Sigmoid colon (tissue), 4 donors: ENCODE measurements at regions not wholly inside any gene's neighbourhood (a gene's known extent, or its start where the extent isn't known, plus 50 kb on each side); places are given as distances from the start of the nearest gene placed in this dataset.

ENCODE experiments used
- EP300 ChIP-seq, 4 donors: sonication (generic); formaldehyde crosslinking; IDR thresholded peaks; one replicate each; pipeline ENCODE4 v1.6.1; 2017; ENCODE audit warnings: antibody characterized with exemption in 4 of 4
- POLR2A ChIP-seq, 2 donors: fragments of 450-650 bp; IDR thresholded peaks; one replicate each; pipeline ENCODE4 v1.6.1; 2016; ENCODE audit warnings: antibody characterized with exemption in 2 of 2, mild to moderate bottlenecking in 2 of 2, moderate library complexity in 2 of 2
- POLR2AphosphoS5 ChIP-seq, 4 donors: sonication (generic); formaldehyde crosslinking; IDR thresholded peaks; one replicate each; pipeline ENCODE4 v1.6.1; 2017; ENCODE audit warnings: antibody characterized with exemption in 4 of 4
- TF ChIP-seq, protein P1 (sequence below), 4 experiments: fragments of 450-650 bp in 3 of 4; fragments of 200-600 bp in 1 of 4; IDR thresholded peaks; one replicate each; pipeline ENCODE4 v1.5.1; 2016 to 2019; ENCODE audit warnings: antibody characterized with exemption in 4 of 4, mild to moderate bottlenecking in 3 of 4, moderate library complexity in 2 of 4

DNA sequence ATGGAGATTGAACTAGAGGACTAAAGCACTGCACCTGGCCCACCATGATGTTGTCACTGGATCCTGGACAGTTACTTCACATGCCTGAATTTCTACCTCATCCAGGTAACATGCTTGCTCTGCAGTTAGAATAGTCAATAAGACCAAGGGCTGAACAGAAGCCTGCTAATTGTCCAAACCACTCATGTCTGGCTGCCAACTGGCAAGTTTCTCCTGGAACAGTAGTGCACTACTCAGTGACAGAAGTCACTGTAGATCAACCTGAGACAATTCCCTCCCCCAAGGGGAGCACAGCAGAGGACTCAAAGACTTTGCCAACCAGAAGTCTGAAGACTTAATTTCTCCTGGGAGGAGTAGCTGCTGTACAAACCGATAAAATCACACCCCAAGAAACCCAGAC, 454.6 kb upstream of the MARCKS start:
- TF ChIP-seq POLR2A (IDR thresholded peaks at IDR 0.05): no peak
- TF ChIP-seq, protein P1, sequence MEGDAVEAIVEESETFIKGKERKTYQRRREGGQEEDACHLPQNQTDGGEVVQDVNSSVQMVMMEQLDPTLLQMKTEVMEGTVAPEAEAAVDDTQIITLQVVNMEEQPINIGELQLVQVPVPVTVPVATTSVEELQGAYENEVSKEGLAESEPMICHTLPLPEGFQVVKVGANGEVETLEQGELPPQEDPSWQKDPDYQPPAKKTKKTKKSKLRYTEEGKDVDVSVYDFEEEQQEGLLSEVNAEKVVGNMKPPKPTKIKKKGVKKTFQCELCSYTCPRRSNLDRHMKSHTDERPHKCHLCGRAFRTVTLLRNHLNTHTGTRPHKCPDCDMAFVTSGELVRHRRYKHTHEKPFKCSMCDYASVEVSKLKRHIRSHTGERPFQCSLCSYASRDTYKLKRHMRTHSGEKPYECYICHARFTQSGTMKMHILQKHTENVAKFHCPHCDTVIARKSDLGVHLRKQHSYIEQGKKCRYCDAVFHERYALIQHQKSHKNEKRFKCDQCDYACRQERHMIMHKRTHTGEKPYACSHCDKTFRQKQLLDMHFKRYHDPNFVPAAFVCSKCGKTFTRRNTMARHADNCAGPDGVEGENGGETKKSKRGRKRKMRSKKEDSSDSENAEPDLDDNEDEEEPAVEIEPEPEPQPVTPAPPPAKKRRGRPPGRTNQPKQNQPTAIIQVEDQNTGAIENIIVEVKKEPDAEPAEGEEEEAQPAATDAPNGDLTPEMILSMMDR (IDR thresholded peaks at IDR 0.05): no peak
- TF ChIP-seq EP300 (IDR thresholded peaks at IDR 0.05): no peak
- no peak for TF ChIP-seq POLR2AphosphoS5 (IDR thresholded peaks at IDR 0.05)
